Colonic mucosa (tissue), 4 donors: ENCODE measurements at regions not wholly inside any gene's neighbourhood (a gene's known extent, or its start where the extent isn't known, plus 50 kb on each side); places are given as distances from the start of the nearest gene placed in this dataset.
A peak's percentile ranks its signal among the peaks of the same experiment; 100 is the strongest.

ENCODE experiments used
- DNase-seq: peaks from one replicate; pipeline ENCODE4 v3.0.0-alpha.2; 2020
- H3K27ac ChIP-seq: fragments of 200-600 bp; one replicate; pipeline ENCODE4 v1.8.0; 2021
- H3K27me3 ChIP-seq: fragments of 200-600 bp; one replicate; pipeline ENCODE4 v1.8.0; 2021
- H3K36me3 ChIP-seq: fragments of 200-600 bp; one replicate; pipeline ENCODE4 v1.8.0; 2021
- H3K4me1 ChIP-seq: fragments of 200-600 bp; one replicate; pipeline ENCODE4 v1.8.0; 2021; ENCODE audit warnings: mild to moderate bottlenecking
- H3K4me3 ChIP-seq: fragments of 200-600 bp; one replicate; pipeline ENCODE4 v1.8.0; 2021
- H3K9ac ChIP-seq, 2 donors: one replicate each; pipeline ENCODE4 v1.7.0; 2013; ENCODE audit warnings: control low read depth in 2 of 2, low read depth in 2 of 2, low read length in 2 of 2
- H3K9me3 ChIP-seq: fragments of 200-600 bp; one replicate; pipeline ENCODE4 v1.8.0; 2021
- intact Hi-C: fragments of 100-400 bp; cut with DNase I; formaldehyde crosslinking; loops from one replicate; pipeline ENCODE4 v1.14.1; 2022
- TF ChIP-seq, protein P1 (sequence below): fragments of 200-600 bp; IDR thresholded peaks from one replicate; pipeline ENCODE4 v1.8.0; 2022; ENCODE audit warnings: antibody characterized with exemption, mild to moderate bottlenecking
- donor health status: healthy.
- donor health status: DM: no; HTN: no; CAD: no.
- donor health status: DM: no; HTN: no; CAD: no.

DNA sequence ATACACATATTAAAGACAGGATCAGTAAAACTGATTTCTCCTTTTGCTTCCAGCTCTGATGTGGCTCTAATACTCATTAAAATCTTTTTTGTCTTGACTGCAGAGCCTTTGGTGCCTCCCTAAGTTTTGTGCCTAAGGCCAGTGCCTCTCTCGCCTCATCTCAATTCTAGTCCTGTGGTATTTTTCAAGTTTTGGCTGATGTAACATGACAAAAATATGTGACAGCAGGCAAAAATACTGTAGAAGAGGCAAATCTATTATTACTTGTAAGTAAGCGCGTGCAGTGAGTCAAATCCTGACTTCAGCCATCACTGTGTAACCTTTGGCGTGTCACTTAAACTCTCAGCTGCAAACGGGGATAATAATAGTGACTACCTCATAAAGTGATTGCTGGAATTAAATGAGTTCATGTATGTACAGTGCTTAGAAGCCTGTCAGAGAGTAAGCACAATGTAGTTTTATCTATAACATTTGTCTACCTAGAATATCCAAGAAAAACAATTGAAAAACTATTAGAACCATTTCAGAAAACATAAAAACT lies 74.0 kb downstream of the MAB21L3 start:
- TF ChIP-seq, protein P1, sequence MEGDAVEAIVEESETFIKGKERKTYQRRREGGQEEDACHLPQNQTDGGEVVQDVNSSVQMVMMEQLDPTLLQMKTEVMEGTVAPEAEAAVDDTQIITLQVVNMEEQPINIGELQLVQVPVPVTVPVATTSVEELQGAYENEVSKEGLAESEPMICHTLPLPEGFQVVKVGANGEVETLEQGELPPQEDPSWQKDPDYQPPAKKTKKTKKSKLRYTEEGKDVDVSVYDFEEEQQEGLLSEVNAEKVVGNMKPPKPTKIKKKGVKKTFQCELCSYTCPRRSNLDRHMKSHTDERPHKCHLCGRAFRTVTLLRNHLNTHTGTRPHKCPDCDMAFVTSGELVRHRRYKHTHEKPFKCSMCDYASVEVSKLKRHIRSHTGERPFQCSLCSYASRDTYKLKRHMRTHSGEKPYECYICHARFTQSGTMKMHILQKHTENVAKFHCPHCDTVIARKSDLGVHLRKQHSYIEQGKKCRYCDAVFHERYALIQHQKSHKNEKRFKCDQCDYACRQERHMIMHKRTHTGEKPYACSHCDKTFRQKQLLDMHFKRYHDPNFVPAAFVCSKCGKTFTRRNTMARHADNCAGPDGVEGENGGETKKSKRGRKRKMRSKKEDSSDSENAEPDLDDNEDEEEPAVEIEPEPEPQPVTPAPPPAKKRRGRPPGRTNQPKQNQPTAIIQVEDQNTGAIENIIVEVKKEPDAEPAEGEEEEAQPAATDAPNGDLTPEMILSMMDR: no peak
- Histone ChIP-seq H3K9ac (no peak overlapping the region), H3K4me1 (no peaks in the 10 kb centered on the region), H3K27ac (no peak overlapping the region), H3K36me3 (no peaks in the 10 kb centered on the region), H3K9me3 (no peaks in the 10 kb centered on the region), H3K4me3 (no peak overlapping the region), H3K27me3 (no peaks in the 10 kb centered on the region)
- intact Hi-C loops: no loop called here
- no peak for DNase-seq

DNA sequence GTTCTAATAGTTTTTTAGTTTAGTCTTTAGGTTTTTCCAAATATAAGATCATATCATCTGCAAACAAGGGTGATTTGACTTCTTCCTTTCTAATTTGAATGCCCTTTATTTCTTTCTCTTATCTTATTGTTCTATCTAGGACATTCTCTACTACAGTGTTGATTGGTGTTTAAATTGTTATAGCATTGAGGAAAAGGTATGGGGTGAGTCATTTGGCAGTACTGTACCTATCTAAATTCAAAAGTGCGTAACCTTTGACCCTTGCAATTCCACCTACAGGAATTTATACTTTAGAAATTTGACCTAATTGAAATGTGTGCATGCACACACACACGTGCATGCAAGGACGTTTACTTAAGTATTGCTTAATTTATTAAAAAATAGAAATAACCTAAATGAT lies 78.3 kb downstream of the MAB21L3 start:
- Histone ChIP-seq H3K36me3 (no peaks in the 10 kb centered on the region), H3K9me3 (no peaks in the 10 kb centered on the region), H3K27ac (no peak overlapping the region), H3K4me1 (peaks cover 3% of the 10 kb centered on the region), H3K27me3 (no peaks in the 10 kb centered on the region), H3K4me3 (no peak overlapping the region), H3K9ac (no peak overlapping the region)
- DNase-seq: peak; percentile 15
- TF ChIP-seq, protein P1: no peak
- intact Hi-C loops: no loop called here

DNA sequence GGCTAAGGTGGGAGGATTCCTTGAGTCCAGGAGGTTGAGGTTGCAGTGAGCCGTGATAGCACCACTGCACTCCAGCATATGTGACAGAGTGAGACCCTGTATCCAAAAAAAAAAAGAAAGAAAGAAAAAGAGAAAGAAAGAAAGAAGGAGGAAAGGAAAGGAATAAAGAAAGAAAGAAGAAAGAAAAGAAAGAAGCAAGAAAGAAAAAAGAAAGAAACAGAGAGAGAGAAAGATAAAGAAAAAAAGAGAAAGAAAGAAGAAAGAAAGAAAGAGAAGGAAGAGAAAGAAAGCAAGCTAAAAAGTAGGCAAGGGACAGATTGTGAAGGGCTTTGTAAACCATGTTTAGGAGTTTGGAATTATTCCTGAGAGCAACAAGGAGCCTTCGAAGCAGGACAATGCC lies 80.1 kb downstream of the MAB21L3 start:
- H3K4me1 ChIP-seq: peaks cover 3% of the 10 kb centered on the region
- DNase-seq: no peak
- H3K27ac ChIP-seq: no peak overlapping the region
- no peaks in the 10 kb centered on the region for H3K36me3 ChIP-seq
- H3K27me3 ChIP-seq: no peaks in the 10 kb centered on the region
- no peak overlapping the region for H3K9ac ChIP-seq
- intact Hi-C loops: no loop called here
- H3K4me3 ChIP-seq: no peak overlapping the region
- no peaks in the 10 kb centered on the region for H3K9me3 ChIP-seq
- TF ChIP-seq, protein P1: no peak

GRCh38 chr1:116193768-116194167 lies 82.6 kb downstream of the MAB21L3 start:
- DNase-seq: no peak
- H3K27me3 ChIP-seq: no peaks in the 10 kb centered on the region
- no peaks in the 10 kb centered on the region for H3K36me3 ChIP-seq
- TF ChIP-seq, protein P1: no peak
- H3K4me3 ChIP-seq: no peak overlapping the region
- H3K4me1 ChIP-seq: peaks cover 3% of the 10 kb centered on the region
- H3K9ac ChIP-seq: no peak overlapping the region
- intact Hi-C loops: no loop called here
- H3K9me3 ChIP-seq: no peaks in the 10 kb centered on the region
- H3K27ac ChIP-seq: no peak overlapping the region

GRCh38 chr1:116194568-116194967 lies 83.4 kb downstream of the MAB21L3 start:
- TF ChIP-seq, protein P1: no peak
- no peaks in the 10 kb centered on the region for H3K9me3 ChIP-seq
- peak overlapping the region; percentile 1 for H3K27ac ChIP-seq
- peaks cover 3% of the 10 kb centered on the region for H3K4me1 ChIP-seq
- intact Hi-C loops: no loop called here
- no peak for DNase-seq
- no peaks in the 10 kb centered on the region for H3K27me3 ChIP-seq
- no peaks in the 10 kb centered on the region for H3K36me3 ChIP-seq
- peak overlapping the region in 1 of 2 donors; percentile 22 for H3K9ac ChIP-seq
- no peak overlapping the region for H3K4me3 ChIP-seq
